GM12878 (cell line): ENCODE measurements at regions not wholly inside any gene's neighbourhood (a gene's known extent, or its start where the extent isn't known, plus 50 kb on each side); places are given as distances from the start of the nearest gene placed in this dataset.

Experiments
- ATAC-seq: fragments of 200-7000 bp; cut with Tn5 transposase; 3 replicates; pipeline ENCODE4 v1.9.1; 2020; ENCODE audit warnings: mild to moderate bottlenecking, moderate library complexity
- BruUV-seq: library from RNA; stranded (reverse); fragments of 400-500 nt; replicated peaks from 2 replicates; lab custom pipeline; 2021; lab: Mats Ljungman, UMichigan
- CTCF ChIA-PET: fragments of 300-600 bp; sonication (Branson Sonifier 250); formaldehyde crosslinking; extraction: SDS; loops from one replicate; lab custom pipeline; 2021; ENCODE audit warnings: inconsistent platforms; lab: Yijun Ruan, JAX
- POLR2A ChIA-PET: fragments of 350-600 bp; formaldehyde crosslinking; extraction: SDS; loops from one replicate; lab custom pipeline; 2021; ENCODE audit warnings: inconsistent platforms; lab: Charles Lee
- RAD21 ChIA-PET: fragments of 300-600 bp; sonication (Branson Sonifier 250); formaldehyde crosslinking; loops from one replicate; lab custom pipeline; 2023; ENCODE audit warnings: antibody characterized with exemption; ENCODE audit not compliant: unreplicated experiment; lab: Charles Lee
- SMC1A ChIA-PET: fragments of 300-600 bp; sonication (Branson Sonifier 250); formaldehyde crosslinking; loops from one replicate; lab custom pipeline; 2023; ENCODE audit not compliant: unreplicated experiment, uncharacterized antibody; lab: Charles Lee
- DNase-seq: peaks from one replicate; pipeline ENCODE4 v3.0.0-alpha.2; 2011; ENCODE audit warnings: low read depth, low spot score
- FAIRE-seq: peaks from 3 replicates; lab custom pipeline; 2011; peaks lifted over from hg19 to GRCh38; lab: Jason Lieb, UNC
- H2AFZ ChIP-seq: 2 replicates; pipeline ENCODE4 v1.6.0; 2011; ENCODE audit warnings: low read depth, low read length, control low read depth; ENCODE audit not compliant: control insufficient read depth
- H3K27ac ChIP-seq: 2 replicates; pipeline ENCODE4 v1.5.1; 2011; ENCODE audit warnings: control low read depth; ENCODE audit not compliant: control insufficient read depth, insufficient read depth
- H3K27me3 ChIP-seq, 2 experiments: replicated peaks in 1 of 2; 2 replicates each; pipeline versions ENCODE4 v1.6.0 to v1.6.1; 2011; ENCODE audit warnings: low read length in 1 of 2; ENCODE audit not compliant: control insufficient read depth in 2 of 2, insufficient read depth in 2 of 2
- H3K36me3 ChIP-seq, 2 experiments: 2 replicates each; pipeline ENCODE4 v1.5.1; 2011; ENCODE audit warnings: low read length in 1 of 2; ENCODE audit not compliant: control insufficient read depth in 2 of 2, insufficient read depth in 2 of 2
- H3K4me1 ChIP-seq: 2 replicates; pipeline ENCODE4 v1.6.1; 2011; ENCODE audit warnings: mild to moderate bottlenecking, low read length, moderate library complexity, mixed read lengths; ENCODE audit not compliant: control insufficient read depth, insufficient read depth
- H3K4me2 ChIP-seq: 2 replicates; pipeline ENCODE4 v1.6.0; 2011; ENCODE audit warnings: control low read depth; ENCODE audit not compliant: control insufficient read depth, insufficient read depth
- H3K4me3 ChIP-seq: fragments of 200-600 bp; sonication (generic); 2 replicates; pipeline ENCODE4 v1.5.1; 2016
- H3K79me2 ChIP-seq: 2 replicates; pipeline ENCODE4 v1.6.0; 2011; ENCODE audit warnings: low read length; ENCODE audit not compliant: control insufficient read depth, insufficient read depth
- H3K9ac ChIP-seq: 2 replicates; pipeline ENCODE4 v1.8.0; 2011; ENCODE audit warnings: low read length, control low read depth, mixed read lengths; ENCODE audit not compliant: control insufficient read depth, insufficient read depth
- H3K9me3 ChIP-seq: replicated peaks from 3 replicates; pipeline ENCODE4 v1.5.1; 2011; ENCODE audit warnings: mild to moderate bottlenecking, low read length; ENCODE audit not compliant: control insufficient read depth, insufficient read depth
- H4K20me1 ChIP-seq: 2 replicates; pipeline ENCODE4 v1.6.0; 2011; ENCODE audit not compliant: control insufficient read depth, insufficient read depth
- BCL11A ChIP-seq: IDR thresholded peaks from 2 replicates; pipeline ENCODE4 v1.6.1; 2011; ENCODE audit warnings: low read depth, low read length
- BRCA1 ChIP-seq: IDR thresholded peaks from 2 replicates; pipeline ENCODE4 v1.6.1; 2011; ENCODE audit warnings: low read depth, low read length, improper control_type of control experiment
- FOXM1 ChIP-seq: IDR thresholded peaks from 2 replicates; pipeline ENCODE4 v1.6.1; 2012; ENCODE audit warnings: low read depth, mild to moderate bottlenecking, inconsistent platforms, low read length, moderate library complexity
- JUND ChIP-seq: IDR thresholded peaks from 2 replicates; pipeline ENCODE4 v1.6.1; 2012; ENCODE audit warnings: low read depth, mild to moderate bottlenecking, low read length, improper control_type of control experiment, moderate library complexity
- NR2C2 ChIP-seq: IDR thresholded peaks from 2 replicates; pipeline ENCODE4 v1.6.1; 2011; ENCODE audit warnings: borderline replicate concordance, low read depth; ENCODE audit not compliant: control insufficient read depth, insufficient read length
- TCF12 ChIP-seq: IDR thresholded peaks from 2 replicates; pipeline ENCODE4 v1.6.1; 2011; ENCODE audit warnings: low read depth, mild to moderate bottlenecking, low read length
- WGBS: methylation state at CpG from one replicate; pipeline ENCODE4 v1.1.6; 2016; ENCODE audit warnings: low lambda C conversion rate; ENCODE audit not compliant: insufficient replicate concordance, insufficient coverage; ENCODE audit errors: missing lambda C conversion rate; 5-methylcytosine and 5-hydroxymethylcytosine counted together
- in situ Hi-C: fragments of 300-500 bp; cut with MboI; formaldehyde crosslinking; loops from 9 replicates; pipeline ENCODE4 v1.14.3; 2018; ENCODE audit warnings: mixed read lengths
- intact Hi-C: fragments of 100-400 bp; cut with micrococcal nuclease; formaldehyde crosslinking; loops from one replicate; pipeline ENCODE4 v1.14.2; 2022; ENCODE audit not compliant: unreplicated experiment
- TF ChIP-seq, protein P1 (sequence below): IDR thresholded peaks from 2 replicates; pipeline ENCODE4 v1.6.1; 2011; ENCODE audit warnings: mild to moderate bottlenecking, low read depth, low read length, moderate library complexity; ENCODE audit not compliant: insufficient replicate concordance
- TF ChIP-seq, protein P2 (sequence below): IDR thresholded peaks from 2 replicates; pipeline ENCODE4 v1.6.1; 2011; ENCODE audit warnings: borderline replicate concordance, low read depth, mild to moderate bottlenecking, moderate library complexity, low read length; ENCODE audit not compliant: insufficient read depth, poor library complexity, severe bottlenecking
- TF ChIP-seq, protein P3 (sequence below): fragments of 450-650 bp; IDR thresholded peaks from 2 replicates; pipeline ENCODE4 v1.6.1; 2017; ENCODE audit warnings: antibody characterized with exemption, mild to moderate bottlenecking, moderate library complexity
- TF ChIP-seq, protein P4 (sequence below): IDR thresholded peaks from 2 replicates; pipeline ENCODE4 v1.6.1; 2011; ENCODE audit warnings: borderline replicate concordance, low read depth, mild to moderate bottlenecking, moderate library complexity, mixed read lengths, low read length; ENCODE audit not compliant: insufficient read depth; ENCODE audit errors: extremely low read length
- TF ChIP-seq, protein P5 (sequence below): fragments of 450-650 bp; IDR thresholded peaks from 2 replicates; pipeline ENCODE4 v1.6.1; 2017; ENCODE audit warnings: mild to moderate bottlenecking, low read depth, inconsistent platforms; ENCODE audit not compliant: poor library complexity, severe bottlenecking

DNA sequence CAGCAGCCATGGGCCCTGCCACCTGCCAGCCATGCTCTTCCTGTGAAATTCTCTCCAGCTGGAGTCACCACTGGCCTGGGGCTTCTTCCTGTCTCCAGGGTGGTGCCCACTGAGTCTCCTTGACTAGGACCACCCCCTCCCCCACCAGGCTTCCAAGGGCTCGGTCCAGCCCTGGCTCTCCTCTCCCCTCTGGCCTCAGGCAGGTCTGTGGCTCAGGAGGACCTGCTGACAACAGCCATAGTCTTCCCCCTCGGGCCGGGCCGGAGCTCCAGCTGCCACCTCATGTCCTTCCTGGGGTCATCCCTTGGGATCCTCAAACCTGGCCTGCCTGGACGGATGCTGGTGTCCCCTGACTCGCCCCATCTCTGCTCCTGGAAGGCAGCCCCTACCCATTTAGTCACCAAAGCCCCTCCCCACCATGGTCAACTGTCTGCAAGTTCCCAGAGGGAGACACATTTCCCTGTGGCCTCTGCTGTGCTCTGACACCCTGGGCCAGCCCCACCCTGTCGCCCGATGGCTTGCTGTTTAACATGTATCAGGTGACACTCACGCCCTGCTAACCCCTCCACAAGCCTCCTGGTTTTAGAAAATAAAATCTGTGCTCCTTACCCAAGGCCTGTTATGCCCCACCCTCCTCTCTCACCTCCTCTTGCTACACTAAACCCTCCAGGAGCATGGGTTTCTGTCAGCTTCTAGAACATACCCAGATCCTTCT is 186.2 kb downstream of the RBFOX3 start:
- Histone ChIP-seq H3K36me3 (no peaks in the 10 kb centered on the region), H3K4me2 (no peak overlapping the region), H2AFZ (no peak overlapping the region), H3K9me3 (no peaks in the 10 kb centered on the region)
- no peak for ATAC-seq
- in situ Hi-C loops = no loop called here
- SMC1A ChIA-PET = no interaction called here
- no peak for DNase-seq
- no peak for FAIRE-seq
- RAD21 ChIA-PET = no interaction called here
- TF ChIP-seq BRCA1 (no peak), FOXM1 (no peak), BCL11A (no peak), JUND (no peak), TCF12 (no peak), NR2C2 (no peak)
- TF ChIP-seq, protein P1, sequence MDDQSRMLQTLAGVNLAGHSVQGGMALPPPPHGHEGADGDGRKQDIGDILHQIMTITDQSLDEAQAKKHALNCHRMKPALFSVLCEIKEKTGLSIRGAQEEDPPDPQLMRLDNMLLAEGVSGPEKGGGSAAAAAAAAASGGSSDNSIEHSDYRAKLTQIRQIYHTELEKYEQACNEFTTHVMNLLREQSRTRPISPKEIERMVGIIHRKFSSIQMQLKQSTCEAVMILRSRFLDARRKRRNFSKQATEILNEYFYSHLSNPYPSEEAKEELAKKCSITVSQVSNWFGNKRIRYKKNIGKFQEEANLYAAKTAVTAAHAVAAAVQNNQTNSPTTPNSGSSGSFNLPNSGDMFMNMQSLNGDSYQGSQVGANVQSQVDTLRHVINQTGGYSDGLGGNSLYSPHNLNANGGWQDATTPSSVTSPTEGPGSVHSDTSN = no peak
- TF ChIP-seq, protein P2, sequence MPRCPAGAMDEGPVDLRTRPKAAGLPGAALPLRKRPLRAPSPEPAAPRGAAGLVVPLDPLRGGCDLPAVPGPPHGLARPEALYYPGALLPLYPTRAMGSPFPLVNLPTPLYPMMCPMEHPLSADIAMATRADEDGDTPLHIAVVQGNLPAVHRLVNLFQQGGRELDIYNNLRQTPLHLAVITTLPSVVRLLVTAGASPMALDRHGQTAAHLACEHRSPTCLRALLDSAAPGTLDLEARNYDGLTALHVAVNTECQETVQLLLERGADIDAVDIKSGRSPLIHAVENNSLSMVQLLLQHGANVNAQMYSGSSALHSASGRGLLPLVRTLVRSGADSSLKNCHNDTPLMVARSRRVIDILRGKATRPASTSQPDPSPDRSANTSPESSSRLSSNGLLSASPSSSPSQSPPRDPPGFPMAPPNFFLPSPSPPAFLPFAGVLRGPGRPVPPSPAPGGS = no peak
- TF ChIP-seq, protein P3, sequence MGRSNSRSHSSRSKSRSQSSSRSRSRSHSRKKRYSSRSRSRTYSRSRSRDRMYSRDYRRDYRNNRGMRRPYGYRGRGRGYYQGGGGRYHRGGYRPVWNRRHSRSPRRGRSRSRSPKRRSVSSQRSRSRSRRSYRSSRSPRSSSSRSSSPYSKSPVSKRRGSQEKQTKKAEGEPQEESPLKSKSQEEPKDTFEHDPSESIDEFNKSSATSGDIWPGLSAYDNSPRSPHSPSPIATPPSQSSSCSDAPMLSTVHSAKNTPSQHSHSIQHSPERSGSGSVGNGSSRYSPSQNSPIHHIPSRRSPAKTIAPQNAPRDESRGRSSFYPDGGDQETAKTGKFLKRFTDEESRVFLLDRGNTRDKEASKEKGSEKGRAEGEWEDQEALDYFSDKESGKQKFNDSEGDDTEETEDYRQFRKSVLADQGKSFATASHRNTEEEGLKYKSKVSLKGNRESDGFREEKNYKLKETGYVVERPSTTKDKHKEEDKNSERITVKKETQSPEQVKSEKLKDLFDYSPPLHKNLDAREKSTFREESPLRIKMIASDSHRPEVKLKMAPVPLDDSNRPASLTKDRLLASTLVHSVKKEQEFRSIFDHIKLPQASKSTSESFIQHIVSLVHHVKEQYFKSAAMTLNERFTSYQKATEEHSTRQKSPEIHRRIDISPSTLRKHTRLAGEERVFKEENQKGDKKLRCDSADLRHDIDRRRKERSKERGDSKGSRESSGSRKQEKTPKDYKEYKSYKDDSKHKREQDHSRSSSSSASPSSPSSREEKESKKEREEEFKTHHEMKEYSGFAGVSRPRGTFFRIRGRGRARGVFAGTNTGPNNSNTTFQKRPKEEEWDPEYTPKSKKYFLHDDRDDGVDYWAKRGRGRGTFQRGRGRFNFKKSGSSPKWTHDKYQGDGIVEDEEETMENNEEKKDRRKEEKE = no peak
- TF ChIP-seq, protein P4, sequence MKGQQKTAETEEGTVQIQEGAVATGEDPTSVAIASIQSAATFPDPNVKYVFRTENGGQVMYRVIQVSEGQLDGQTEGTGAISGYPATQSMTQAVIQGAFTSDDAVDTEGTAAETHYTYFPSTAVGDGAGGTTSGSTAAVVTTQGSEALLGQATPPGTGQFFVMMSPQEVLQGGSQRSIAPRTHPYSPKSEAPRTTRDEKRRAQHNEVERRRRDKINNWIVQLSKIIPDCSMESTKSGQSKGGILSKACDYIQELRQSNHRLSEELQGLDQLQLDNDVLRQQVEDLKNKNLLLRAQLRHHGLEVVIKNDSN = no peak
- TF ChIP-seq, protein P5, sequence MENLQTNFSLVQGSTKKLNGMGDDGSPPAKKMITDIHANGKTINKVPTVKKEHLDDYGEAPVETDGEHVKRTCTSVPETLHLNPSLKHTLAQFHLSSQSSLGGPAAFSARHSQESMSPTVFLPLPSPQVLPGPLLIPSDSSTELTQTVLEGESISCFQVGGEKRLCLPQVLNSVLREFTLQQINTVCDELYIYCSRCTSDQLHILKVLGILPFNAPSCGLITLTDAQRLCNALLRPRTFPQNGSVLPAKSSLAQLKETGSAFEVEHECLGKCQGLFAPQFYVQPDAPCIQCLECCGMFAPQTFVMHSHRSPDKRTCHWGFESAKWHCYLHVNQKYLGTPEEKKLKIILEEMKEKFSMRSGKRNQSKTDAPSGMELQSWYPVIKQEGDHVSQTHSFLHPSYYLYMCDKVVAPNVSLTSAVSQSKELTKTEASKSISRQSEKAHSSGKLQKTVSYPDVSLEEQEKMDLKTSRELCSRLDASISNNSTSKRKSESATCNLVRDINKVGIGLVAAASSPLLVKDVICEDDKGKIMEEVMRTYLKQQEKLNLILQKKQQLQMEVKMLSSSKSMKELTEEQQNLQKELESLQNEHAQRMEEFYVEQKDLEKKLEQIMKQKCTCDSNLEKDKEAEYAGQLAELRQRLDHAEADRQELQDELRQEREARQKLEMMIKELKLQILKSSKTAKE = no peak
- TF ChIP-seq, all 136 proteins: peak for 0
- WGBS = 2% methylated on average over 9 of the region's 9 CpGs
- BruUV-seq = no TSS peak
- Histone ChIP-seq H4K20me1 (no peaks in the 10 kb centered on the region), H3K27me3 (peaks cover 0 to 2% of the 10 kb centered on the region in 2 experiments; a peak in 2 of 4 replicates), H3K9ac (no peak overlapping the region), H3K4me3 (no peak overlapping the region), H3K79me2 (no peaks in the 10 kb centered on the region), H3K27ac (no peak overlapping the region), H3K4me1 (no peaks in the 10 kb centered on the region)
- POLR2A ChIA-PET = no interaction called here
- CTCF ChIA-PET = no interaction called here
- intact Hi-C loops = loop anchor here (10.0 kb wide), 1 partner anchor 280 kb away; no protein-coding TSS in a partner anchor
